Peyer's patch (tissue), 4 donors: ENCODE measurements at regions not wholly inside any gene's neighbourhood (a gene's known extent, or its start where the extent isn't known, plus 50 kb on each side); places are given as distances from the start of the nearest gene placed in this dataset.
"Not testable (repeated sequence)": the region's sequence is repeated elsewhere in the genome, so short reads cannot be mapped to it uniquely, and the experiment has no call there.

ENCODE experiments used
- DNase-seq, 3 donors: peaks; one replicate each; pipeline ENCODE4 v3.0.0-alpha.2; 2017 to 2019
- H3K27ac ChIP-seq, 4 donors: fragments of 200-600 bp; sonication (generic); one replicate each; pipeline ENCODE4 v1.5.1; 2016 to 2019
- H3K27me3 ChIP-seq, 2 donors: fragments of 200-600 bp; sonication (generic); one replicate each; pipeline ENCODE4 v1.5.1; 2019
- H3K36me3 ChIP-seq, 3 donors: fragments of 200-600 bp; sonication (generic); one replicate each; pipeline ENCODE4 v1.5.1; 2016 to 2019
- H3K4me1 ChIP-seq, 4 donors: fragments of 200-600 bp; sonication (generic); one replicate each; pipeline ENCODE4 v1.5.1; 2016 to 2019
- H3K4me3 ChIP-seq, 4 donors: fragments of 200-600 bp; sonication (generic); 1 replicate in 3 of 4; 2 replicates in 1 of 4; pipeline ENCODE4 v1.5.1; 2016 to 2019; ENCODE audit warnings: mild to moderate bottlenecking in 1 of 4
- H3K9me3 ChIP-seq, 4 donors: fragments of 200-600 bp; sonication (generic); one replicate each; pipeline ENCODE4 v1.5.1; 2016 to 2019; ENCODE audit warnings: mild to moderate bottlenecking in 1 of 4
- CTCF ChIP-seq, 6 experiments: fragments of 450-650 bp in 4 of 6; fragments of 200-600 bp in 2 of 6; sonication (generic) in 1 of 6; IDR thresholded peaks; one replicate each; pipeline ENCODE4 v1.5.1; 2017 to 2019; ENCODE audit warnings: antibody characterized with exemption in 6 of 6, mild to moderate bottlenecking in 3 of 6, moderate library complexity in 1 of 6
- POLR2A ChIP-seq, 2 donors: fragments of 450-650 bp; IDR thresholded peaks; one replicate each; pipeline ENCODE4 v1.5.1; 2017; ENCODE audit warnings: antibody characterized with exemption in 2 of 2, mild to moderate bottlenecking in 2 of 2, moderate library complexity in 2 of 2

DNA sequence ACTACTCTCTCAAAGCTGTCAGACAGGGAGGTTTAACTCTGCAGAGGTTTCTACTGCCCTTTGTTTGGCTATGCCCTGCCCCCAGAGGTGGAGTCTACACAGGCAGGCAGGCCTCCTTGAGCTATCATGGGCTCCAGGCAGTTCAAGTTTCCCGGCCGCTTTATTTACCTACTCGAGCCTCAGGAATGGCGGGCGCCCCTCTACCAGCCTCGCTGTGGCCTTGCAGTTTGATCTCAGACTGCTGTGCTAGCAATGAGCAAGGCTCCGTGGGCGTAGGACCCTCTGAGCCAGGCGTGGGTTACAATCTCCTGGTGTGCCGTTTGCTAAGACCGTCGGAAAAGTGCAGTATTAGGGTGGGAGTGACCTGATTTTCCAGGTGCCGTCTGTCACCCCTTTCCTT, 124.3 kb downstream of the PTCHD1 start:
- H3K27me3 ChIP-seq, H3K9me3 ChIP-seq, H3K4me1 ChIP-seq, H3K4me3 ChIP-seq, DNase-seq, H3K36me3 ChIP-seq, H3K27ac ChIP-seq: not testable (repeated sequence)

DNA sequence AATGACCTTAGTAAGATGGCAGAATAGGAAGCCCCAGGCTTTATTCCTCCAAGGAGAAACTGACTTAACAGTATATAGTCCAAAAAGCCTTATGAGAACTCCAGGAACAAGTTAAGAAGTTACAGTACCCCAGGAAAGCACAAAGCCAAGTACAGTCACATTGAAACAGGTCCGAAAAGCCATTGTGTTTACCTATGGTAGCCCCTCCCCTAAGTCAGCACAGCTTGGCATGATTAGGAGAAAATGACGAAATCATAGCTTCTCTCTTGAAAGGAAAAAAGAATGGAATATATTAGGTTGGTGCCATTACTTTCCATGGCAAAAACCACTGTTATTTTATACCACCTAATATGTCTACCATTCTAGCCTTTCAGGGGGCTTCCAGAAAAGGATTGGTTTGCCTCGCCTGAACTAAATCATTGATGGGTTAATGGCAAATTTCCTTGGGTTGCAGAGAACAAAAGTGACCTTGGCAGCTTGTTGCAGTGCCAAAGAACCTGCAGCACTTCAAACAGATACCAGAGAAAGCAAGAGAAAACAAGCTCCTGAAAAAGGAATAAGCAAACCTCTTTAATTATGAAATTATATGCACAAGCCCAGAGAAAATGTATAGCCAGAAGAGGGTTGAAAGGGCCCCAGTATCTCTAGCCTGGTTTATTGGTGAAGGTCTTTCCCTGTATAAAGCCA, 130.6 kb downstream of the PTCHD1 start:
- DNase-seq = no peak
- no peaks in the 10 kb centered on the region for H3K36me3 ChIP-seq
- H3K27me3 ChIP-seq = no peaks in the 10 kb centered on the region
- TF ChIP-seq POLR2A (IDR thresholded peaks at IDR 0.05) = no peak
- no peak for TF ChIP-seq CTCF (IDR thresholded peaks at IDR 0.05)
- no peaks in the 10 kb centered on the region for H3K4me1 ChIP-seq
- H3K9me3 ChIP-seq = no peaks in the 10 kb centered on the region
- no peak overlapping the region for H3K27ac ChIP-seq
- no peak overlapping the region for H3K4me3 ChIP-seq

GRCh38 chrX:23465985-23466384, 131.3 kb downstream of the PTCHD1 start:
- Histone ChIP-seq H3K36me3 (no peaks in the 10 kb centered on the region), H3K27ac (no peak overlapping the region), H3K9me3 (no peaks in the 10 kb centered on the region), H3K4me3 (no peak overlapping the region), H3K27me3 (no peaks in the 10 kb centered on the region), H3K4me1 (no peaks in the 10 kb centered on the region)
- TF ChIP-seq CTCF (IDR thresholded peaks at IDR 0.05) = no peak
- TF ChIP-seq POLR2A (IDR thresholded peaks at IDR 0.05) = no peak
- no peak for DNase-seq

- no peaks in the 10 kb centered on the region for H3K27me3 ChIP-seq
- no peaks in the 10 kb centered on the region for H3K36me3 ChIP-seq
- H3K27ac ChIP-seq = no peak overlapping the region
- no peaks in the 10 kb centered on the region for H3K9me3 ChIP-seq
- TF ChIP-seq POLR2A (IDR thresholded peaks at IDR 0.05) (no peak), CTCF (IDR thresholded peaks at IDR 0.05) (no peak)
- no peak overlapping the region for H3K4me3 ChIP-seq
- H3K4me1 ChIP-seq = no peaks in the 10 kb centered on the region
- no peak for DNase-seq
These were observed 143.4 kb downstream of the PTCHD1 start for GRCh38 chrX:23478056-23478455.

DNA sequence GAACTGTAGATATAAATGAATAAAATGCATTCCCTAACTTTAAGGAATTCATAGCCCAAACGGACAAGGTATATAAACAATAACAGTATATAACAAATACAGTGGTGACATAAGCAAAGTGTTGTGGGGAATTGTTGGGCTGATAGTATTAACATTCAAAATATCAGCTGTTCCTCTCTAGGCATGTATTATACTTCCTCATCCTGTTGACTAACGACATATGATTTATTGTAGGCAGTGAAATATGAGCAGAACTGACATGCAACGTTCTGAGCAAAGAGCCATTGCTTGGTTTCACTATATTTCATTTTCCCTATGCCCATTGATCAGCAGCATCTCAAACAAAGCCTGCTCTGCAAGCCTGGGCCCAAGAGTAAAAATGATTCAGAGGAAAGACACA, 143.9 kb downstream of the PTCHD1 start:
- no peaks in the 10 kb centered on the region for H3K9me3 ChIP-seq
- H3K27ac ChIP-seq = no peak overlapping the region
- H3K4me3 ChIP-seq = no peak overlapping the region
- no peaks in the 10 kb centered on the region for H3K36me3 ChIP-seq
- no peaks in the 10 kb centered on the region for H3K4me1 ChIP-seq
- H3K27me3 ChIP-seq = no peaks in the 10 kb centered on the region
- TF ChIP-seq POLR2A (IDR thresholded peaks at IDR 0.05) = no peak
- no peak for TF ChIP-seq CTCF (IDR thresholded peaks at IDR 0.05)
- DNase-seq = no peak

DNA sequence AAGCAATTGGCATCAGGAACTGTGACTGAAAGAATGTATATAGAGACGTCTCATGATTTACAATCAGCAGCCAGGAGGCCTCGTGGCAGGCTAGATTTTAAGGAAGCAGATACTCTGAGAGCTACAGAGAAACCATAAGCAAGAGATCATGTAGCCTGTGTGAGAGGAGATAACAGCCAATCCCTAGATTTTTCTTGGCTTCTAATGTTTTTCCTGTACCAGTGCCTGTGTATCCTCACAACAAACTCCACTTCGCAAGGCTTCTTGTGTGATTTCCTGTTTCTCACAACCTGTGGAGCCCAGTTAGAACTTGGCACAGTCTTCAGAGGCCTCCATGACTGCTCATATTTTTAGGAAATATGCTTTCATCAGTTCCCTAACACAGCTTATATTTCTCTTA, 147.9 kb downstream of the PTCHD1 start:
- Histone ChIP-seq H3K36me3 (no peaks in the 10 kb centered on the region), H3K4me1 (no peaks in the 10 kb centered on the region), H3K27me3 (no peaks in the 10 kb centered on the region), H3K27ac (no peak overlapping the region), H3K4me3 (no peak overlapping the region), H3K9me3 (no peaks in the 10 kb centered on the region)
- no peak for DNase-seq
- TF ChIP-seq CTCF (IDR thresholded peaks at IDR 0.05) = no peak
- TF ChIP-seq POLR2A (IDR thresholded peaks at IDR 0.05) = no peak
